Progenitor cell of endocrine pancreas (in vitro differentiated cells): ENCODE measurements at regions not wholly inside any gene's neighbourhood (a gene's known extent, or its start where the extent isn't known, plus 50 kb on each side); places are given as distances from the start of the nearest gene placed in this dataset.

Experiments used
- DNase-seq: peaks from one replicate; pipeline ENCODE4 v3.0.0; 2021; ENCODE audit warnings: low spot score; ENCODE audit not compliant: unreplicated experiment
- H3K27ac Mint-ChIP-seq: 2 replicates; pipeline ENCODE4 v1.8.0; 2021; ENCODE audit warnings: mild to moderate bottlenecking, moderate library complexity, mixed read lengths
- H3K27me3 Mint-ChIP-seq: 2 replicates; pipeline ENCODE4 v1.8.0; 2021; ENCODE audit warnings: mixed read lengths
- H3K36me3 Mint-ChIP-seq: 2 replicates; pipeline ENCODE4 v1.8.0; 2022; ENCODE audit warnings: mixed read lengths; ENCODE audit not compliant: insufficient read depth
- H3K4me1 Mint-ChIP-seq: 2 replicates; pipeline ENCODE4 v1.8.0; 2021; ENCODE audit warnings: low read depth, mixed read lengths
- H3K4me3 Mint-ChIP-seq: 2 replicates; pipeline ENCODE4 v1.8.0; 2021; ENCODE audit warnings: low read depth, mild to moderate bottlenecking, moderate library complexity, mixed read lengths
- H3K9me3 Mint-ChIP-seq: 2 replicates; pipeline ENCODE4 v1.8.0; 2021; ENCODE audit warnings: low read depth, mixed read lengths
- TF ChIP-seq, protein P1 (sequence below): fragments of 200-600 bp; sonication (generic); IDR thresholded peaks from one replicate; pipeline ENCODE4 v1.5.0; 2021; ENCODE audit warnings: antibody characterized with exemption, mild to moderate bottlenecking; ENCODE audit not compliant: unreplicated experiment

DNA sequence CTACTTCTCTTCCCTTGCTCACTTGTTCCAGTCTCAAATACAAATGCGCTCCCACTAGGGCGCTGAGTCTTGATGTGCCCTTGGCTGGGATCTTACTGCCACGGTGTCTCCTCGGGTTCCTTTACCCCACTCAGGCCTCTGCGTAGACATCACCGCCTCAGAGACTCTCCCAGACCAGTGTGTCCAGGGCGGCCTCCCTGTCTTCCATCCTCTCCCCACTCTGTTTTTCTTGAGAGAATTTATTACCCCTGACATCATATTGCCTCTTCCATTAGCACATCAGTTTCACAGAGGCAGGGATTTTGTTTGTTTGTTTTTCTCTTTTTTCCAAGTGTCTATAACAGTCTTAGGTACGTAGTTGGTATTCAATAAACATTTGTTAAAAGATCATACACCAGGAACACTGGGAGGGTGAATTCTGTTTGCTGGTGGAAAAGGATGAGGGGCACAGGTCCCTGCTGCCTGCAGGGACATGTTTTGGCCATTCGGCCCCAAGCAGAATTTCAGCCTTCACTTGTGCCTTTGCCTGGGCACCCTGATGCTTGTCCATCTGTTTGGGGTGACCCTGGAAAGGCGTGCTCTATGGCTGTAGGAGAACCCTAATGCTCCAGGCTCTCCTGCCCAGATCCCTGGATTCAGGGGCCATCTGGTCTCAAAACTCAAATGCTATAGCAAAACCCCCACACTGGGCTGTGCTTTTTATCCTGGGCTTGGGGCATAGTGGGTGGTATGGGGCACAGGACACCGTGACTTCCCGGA lies 55.0 kb downstream of the RPL37A start:
- peaks cover 6% of the 10 kb centered on the region for H3K27me3 Mint-ChIP-seq
- H3K27ac Mint-ChIP-seq = peak overlapping the region; percentile 83
- TF ChIP-seq, protein P1, sequence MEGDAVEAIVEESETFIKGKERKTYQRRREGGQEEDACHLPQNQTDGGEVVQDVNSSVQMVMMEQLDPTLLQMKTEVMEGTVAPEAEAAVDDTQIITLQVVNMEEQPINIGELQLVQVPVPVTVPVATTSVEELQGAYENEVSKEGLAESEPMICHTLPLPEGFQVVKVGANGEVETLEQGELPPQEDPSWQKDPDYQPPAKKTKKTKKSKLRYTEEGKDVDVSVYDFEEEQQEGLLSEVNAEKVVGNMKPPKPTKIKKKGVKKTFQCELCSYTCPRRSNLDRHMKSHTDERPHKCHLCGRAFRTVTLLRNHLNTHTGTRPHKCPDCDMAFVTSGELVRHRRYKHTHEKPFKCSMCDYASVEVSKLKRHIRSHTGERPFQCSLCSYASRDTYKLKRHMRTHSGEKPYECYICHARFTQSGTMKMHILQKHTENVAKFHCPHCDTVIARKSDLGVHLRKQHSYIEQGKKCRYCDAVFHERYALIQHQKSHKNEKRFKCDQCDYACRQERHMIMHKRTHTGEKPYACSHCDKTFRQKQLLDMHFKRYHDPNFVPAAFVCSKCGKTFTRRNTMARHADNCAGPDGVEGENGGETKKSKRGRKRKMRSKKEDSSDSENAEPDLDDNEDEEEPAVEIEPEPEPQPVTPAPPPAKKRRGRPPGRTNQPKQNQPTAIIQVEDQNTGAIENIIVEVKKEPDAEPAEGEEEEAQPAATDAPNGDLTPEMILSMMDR = no peak
- DNase-seq = no peak
- no peaks in the 10 kb centered on the region for H3K36me3 Mint-ChIP-seq
- H3K9me3 Mint-ChIP-seq = no peaks in the 10 kb centered on the region
- H3K4me3 Mint-ChIP-seq = no peak overlapping the region
- peaks cover 6% of the 10 kb centered on the region for H3K4me1 Mint-ChIP-seq

DNA sequence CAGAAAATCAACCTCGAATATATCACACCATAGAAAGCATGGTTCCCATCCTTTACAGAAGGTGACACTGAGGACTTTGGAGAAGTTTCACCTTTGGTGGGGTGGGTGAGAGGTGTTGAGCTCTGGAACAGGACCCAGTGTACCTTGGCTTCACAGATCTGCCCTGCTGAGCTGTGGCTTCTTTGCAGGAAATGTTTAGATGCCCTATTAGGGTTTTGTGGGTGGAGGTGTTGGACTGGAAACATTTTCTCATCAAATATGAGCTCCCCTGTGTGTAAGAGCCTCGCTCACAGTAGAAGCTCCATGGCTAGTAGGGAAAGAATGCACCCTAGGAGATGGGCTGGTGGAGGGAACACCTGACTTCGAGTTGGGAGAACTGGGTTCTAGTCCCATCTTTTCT lies 55.6 kb downstream of the RPL37A start:
- Mint-ChIP-seq H3K9me3 (no peaks in the 10 kb centered on the region), H3K4me3 (no peak overlapping the region), H3K27me3 (peaks cover 6% of the 10 kb centered on the region), H3K36me3 (no peaks in the 10 kb centered on the region), H3K4me1 (peaks cover 6% of the 10 kb centered on the region), H3K27ac (no peak overlapping the region)
- DNase-seq = no peak
- TF ChIP-seq, protein P1 = no peak

DNA sequence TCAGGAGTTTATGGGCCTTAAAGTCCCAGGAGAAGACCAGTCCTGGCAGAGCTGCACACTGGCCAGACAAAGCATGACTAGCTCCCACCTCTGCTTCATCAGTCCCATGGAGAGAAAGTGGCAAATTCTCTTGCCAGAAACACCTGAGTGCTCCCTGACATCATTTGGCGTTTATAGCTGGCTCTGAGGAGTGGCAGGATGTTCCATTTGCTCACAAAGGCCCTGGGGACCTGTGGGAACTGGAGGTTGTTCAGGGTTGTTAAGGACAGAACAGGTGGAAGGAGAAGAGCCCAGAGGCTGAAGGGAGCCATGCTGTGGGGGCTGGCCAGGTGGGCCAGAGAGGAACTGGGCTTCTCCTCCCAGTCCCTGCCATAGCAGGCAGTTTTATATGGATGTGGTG lies 56.1 kb downstream of the RPL37A start:
- Mint-ChIP-seq H3K4me1 (peaks cover 6% of the 10 kb centered on the region), H3K9me3 (no peaks in the 10 kb centered on the region), H3K36me3 (no peaks in the 10 kb centered on the region), H3K4me3 (no peak overlapping the region), H3K27me3 (peaks cover 5% of the 10 kb centered on the region), H3K27ac (no peak overlapping the region)
- TF ChIP-seq, protein P1 = no peak
- DNase-seq = no peak

DNA sequence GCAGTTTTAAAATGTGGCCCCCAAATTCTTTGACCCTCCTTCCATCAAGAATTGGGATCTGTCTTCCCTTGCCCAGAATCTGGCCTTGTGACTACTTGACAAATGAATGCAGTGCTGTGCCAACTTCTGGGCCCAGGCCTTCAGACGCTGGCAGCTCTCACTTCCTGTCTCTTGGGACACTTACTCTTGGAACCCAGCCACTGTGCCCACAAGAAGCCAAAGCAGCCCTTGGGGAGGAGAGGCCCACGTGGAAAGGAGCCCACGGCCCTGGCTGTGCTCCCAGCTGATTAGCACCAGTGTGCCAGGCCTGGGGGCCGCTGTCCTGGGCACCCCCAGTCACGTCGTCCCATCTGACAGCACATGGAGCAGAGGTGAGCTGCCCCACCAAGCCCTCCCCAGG lies 56.6 kb downstream of the RPL37A start:
- H3K9me3 Mint-ChIP-seq = no peaks in the 10 kb centered on the region
- H3K27me3 Mint-ChIP-seq = peaks cover 2% of the 10 kb centered on the region
- H3K4me3 Mint-ChIP-seq = no peak overlapping the region
- peaks cover 6% of the 10 kb centered on the region for H3K4me1 Mint-ChIP-seq
- DNase-seq = no peak
- no peaks in the 10 kb centered on the region for H3K36me3 Mint-ChIP-seq
- TF ChIP-seq, protein P1 = no peak
- no peak overlapping the region for H3K27ac Mint-ChIP-seq

DNA sequence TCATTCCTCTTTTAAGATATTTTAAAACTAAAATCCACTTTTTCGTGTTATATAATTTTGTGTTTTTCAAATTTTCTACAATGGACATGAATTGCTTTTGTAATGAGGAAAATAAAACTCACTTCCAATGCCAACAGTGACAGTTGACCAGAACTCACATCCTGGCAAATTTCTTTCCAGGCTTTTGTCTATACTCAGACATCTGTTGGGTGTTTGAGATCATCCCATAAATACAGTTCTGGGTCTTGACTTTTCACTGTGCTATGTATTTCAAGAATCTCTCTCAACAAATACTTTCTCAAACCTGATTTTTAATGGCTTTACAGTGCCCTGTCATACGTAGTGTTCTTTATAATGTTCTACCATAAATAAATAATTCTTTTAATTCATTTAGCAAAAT lies 57.6 kb downstream of the RPL37A start:
- Mint-ChIP-seq H3K4me3 (no peak overlapping the region), H3K9me3 (no peaks in the 10 kb centered on the region), H3K27ac (no peak overlapping the region), H3K36me3 (no peaks in the 10 kb centered on the region), H3K27me3 (peaks cover 4% of the 10 kb centered on the region), H3K4me1 (peaks cover 6% of the 10 kb centered on the region)
- TF ChIP-seq, protein P1 = no peak
- DNase-seq = no peak
